ENCODE measurements at regions not wholly inside any gene's neighbourhood (a gene's known extent, or its start where the extent isn't known, plus 50 kb on each side); places are given as distances from the start of the nearest gene placed in this dataset.

DNA sequence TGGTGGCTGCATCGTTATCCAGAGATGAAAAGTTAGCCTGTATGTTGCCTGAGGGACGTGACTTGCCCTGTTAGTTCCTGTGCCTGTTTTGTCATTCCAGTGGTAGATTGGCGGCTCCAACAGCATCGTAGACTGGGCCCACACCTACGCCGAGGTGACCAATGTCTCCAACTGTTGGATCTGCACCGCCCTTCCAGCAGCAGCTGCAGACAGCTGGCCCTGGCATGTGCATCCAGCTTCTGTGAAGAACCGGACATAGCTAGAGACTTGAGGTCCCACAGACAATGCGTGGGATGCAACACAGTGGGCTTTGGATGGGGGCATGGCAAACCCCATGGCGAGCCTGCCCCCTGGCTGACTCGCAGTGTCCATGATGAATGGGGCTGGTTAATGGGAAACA, 93.0 kb upstream of the TMPO start:
- FAIRE-seq (no peak), DNase-seq (ENCODE audit: low spot score) (no peak)

GRCh38 chr12:98422812-98423211, 92.6 kb upstream of the TMPO start:
- FAIRE-seq: no peak

GRCh38 chr12:98423963-98424362, 91.4 kb upstream of the TMPO start:
- FAIRE-seq (no peak), DNase-seq (ENCODE audit: low spot score) (no peak)

More at GRCh38 chr12:98422812-98423211, 92.6 kb upstream of the TMPO start:
- DNase-seq (ENCODE audit: low spot score): no peak

GRCh38 chr12:98424726-98425401, 90.5 kb upstream of the TMPO start:
- DNase-seq (ENCODE audit: low spot score) (peak; percentile 72), FAIRE-seq (no peak)

DNA sequence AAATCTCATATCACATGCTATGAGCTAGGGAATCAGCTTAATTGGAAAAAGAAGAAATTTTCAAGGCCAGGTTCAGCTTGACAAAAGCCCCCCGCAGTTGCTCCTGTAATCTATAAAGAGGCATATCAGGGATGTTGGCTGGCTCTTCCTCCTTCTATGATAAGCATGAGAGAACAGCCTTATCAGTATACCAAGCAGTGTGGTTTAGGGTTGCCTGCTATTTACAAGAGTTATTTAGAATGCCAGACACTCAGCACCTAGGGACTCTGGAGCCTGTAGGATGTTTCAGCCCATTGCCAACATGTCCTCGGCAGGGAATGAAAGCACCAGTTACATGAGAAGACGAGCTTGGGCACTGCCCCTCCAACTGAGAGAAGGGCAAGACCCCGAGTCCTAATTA, 89.5 kb upstream of the TMPO start:
- DNase-seq (ENCODE audit: low spot score) (no peak), FAIRE-seq (no peak)

GRCh38 chr12:98431089-98431488, 84.3 kb upstream of the TMPO start:
- DNase-seq (ENCODE audit: low spot score) (no peak), FAIRE-seq (no peak)

- DNase-seq (ENCODE audit: low spot score) (no peak), FAIRE-seq (no peak)
These were observed 78.2 kb upstream of the TMPO start for GRCh38 chr12:98437166-98437565.

DNA sequence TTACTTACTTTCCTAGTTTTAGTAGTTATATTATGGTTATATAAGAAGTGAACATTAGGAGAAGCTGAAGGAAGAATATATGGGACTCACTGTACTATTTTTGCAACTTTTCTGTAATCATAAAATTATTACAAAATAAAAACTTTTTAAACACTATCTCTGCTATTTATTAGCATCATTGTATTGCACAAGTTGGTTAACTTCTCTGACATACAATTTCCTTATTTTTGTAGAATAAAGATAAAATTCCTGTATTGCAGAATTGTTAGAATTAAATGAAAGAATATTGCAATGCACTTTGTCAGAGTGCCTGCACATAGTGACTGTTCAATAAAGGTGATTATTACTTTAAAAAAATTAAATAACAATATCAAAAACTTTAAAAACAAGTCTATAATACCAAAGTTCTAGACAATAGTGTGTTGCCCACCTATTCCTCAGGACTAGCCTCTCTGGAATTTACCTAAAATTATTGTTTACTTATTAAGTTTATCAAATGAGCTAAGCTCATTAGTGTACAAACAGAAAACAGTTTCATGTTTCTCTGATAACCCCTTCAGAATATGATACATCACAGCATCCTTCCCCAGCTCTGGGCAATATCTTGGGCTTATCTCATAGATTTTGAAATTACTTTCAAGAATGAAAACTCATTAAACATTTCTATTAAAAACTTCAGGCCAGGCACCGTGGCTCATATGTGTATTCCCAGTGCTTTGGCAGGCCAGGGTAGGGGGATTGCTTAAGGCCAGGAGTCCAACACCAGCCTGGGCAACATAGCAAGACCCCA, 77.4 kb upstream of the TMPO start:
- no peak for FAIRE-seq
- no peak for DNase-seq (ENCODE audit: low spot score)

DNA sequence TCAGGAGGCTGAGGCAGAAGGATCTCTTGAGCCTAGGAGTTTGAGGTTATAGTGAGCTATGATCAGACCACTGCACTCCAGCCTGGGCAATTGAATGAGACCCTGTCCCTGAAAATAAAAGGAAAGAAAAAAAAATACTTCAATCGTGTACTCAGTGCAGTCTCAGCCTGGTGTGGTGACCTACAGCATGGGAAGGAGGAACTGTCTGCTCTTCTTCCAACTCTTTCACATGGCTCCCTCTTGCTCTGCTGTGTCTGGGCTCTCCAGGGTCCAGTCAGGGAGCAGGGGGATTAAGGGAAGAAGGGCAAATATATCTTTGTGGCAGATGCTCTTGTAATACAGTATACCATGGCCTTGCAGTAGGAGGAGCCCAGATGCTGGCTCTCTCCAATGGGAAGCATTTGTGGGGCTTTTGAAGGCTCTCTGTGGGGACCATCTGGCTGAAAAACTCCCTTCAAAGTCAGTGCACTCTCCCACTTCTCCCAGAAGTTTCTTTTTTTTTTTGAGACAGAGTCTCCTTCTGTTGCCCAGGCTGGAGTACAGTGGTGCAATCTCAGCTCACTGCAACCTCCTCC, 76.6 kb upstream of the TMPO start:
- DNase-seq (ENCODE audit: low spot score) (no peak), FAIRE-seq (no peak)

- FAIRE-seq: no peak
- no peak for DNase-seq (ENCODE audit: low spot score)
These were observed 75.9 kb upstream of the TMPO start for GRCh38 chr12:98439471-98439951.

DNA sequence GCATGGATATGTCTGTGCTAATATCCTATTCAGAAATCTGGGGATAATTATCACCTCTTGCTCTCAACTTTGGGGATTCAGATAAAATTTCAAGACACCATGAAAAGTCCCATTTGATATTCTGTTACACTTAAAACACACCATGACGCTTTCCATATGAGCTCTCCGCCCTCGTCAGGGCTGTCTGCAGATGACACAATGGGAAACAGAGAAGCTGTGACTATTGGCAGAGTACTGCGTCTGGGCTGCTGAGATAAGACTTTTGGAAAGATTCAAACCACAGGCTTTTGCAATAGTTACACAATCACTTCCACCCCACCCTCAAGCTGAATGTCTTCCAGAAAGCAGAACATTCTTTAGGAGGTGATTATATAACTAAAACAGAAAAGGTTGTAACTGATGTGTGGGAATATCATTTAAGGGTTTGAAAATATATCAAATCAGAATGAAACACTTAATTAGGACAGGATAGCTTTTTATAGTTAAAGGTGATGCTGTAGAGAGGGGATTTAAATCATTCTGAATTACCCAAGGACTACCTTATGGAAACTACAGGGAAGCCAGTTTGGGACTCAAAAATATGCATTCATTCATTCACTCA, 75.3 kb upstream of the TMPO start:
- FAIRE-seq: no peak
- DNase-seq (ENCODE audit: low spot score): peak; percentile 33

GRCh38 chr12:98446060-98446459, 69.3 kb upstream of the TMPO start:
- FAIRE-seq: no peak

DNA sequence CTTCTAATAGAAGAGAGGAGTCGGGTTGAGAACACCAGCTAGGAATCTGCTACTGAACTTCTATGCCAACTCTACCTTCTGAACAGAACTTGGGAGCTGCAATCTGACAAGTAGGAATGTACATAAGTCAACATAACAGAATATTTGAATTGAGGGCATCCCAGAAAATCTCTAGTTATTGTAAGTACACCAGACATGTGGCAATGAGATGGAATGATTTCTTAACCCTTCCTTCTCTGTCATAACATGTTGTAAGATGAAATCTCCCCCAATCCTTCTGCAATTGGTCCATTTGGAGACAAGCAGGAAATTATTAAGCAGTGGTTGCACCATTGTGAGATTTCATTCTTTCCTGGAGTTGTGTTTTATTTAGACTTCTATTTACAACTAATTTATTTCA, 68.7 kb upstream of the TMPO start:
- DNase-seq (ENCODE audit: low spot score) (no peak), FAIRE-seq (no peak)

More at GRCh38 chr12:98446060-98446459, 69.3 kb upstream of the TMPO start:
- no peak for DNase-seq (ENCODE audit: low spot score)

DNA sequence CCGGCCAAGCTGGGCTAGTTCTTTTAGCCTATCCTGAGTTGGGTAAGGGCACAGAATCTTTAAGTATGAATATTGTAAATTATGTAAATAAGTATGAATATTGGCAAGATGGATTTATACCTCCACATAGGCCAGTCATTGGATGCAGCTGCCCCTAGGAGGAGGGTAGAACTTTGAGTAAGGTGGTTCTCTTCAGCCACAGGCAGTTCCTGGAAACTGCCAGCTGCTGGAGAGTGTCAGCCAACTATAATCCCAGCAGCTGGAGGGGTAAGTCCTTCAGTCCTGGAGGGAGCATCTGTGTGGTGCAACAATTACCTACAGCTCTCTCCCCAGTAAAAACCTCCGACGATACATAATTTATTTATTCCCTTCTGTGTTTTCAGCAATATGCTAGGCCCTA, 65.8 kb upstream of the TMPO start:
- FAIRE-seq: no peak

GRCh38 chr12:98453070-98453469, 62.3 kb upstream of the TMPO start:
- no peak for DNase-seq (ENCODE audit: low spot score)
- FAIRE-seq: no peak

More for the DNA sequence above, 65.8 kb upstream of the TMPO start:
- DNase-seq (ENCODE audit: low spot score): no peak

DNA sequence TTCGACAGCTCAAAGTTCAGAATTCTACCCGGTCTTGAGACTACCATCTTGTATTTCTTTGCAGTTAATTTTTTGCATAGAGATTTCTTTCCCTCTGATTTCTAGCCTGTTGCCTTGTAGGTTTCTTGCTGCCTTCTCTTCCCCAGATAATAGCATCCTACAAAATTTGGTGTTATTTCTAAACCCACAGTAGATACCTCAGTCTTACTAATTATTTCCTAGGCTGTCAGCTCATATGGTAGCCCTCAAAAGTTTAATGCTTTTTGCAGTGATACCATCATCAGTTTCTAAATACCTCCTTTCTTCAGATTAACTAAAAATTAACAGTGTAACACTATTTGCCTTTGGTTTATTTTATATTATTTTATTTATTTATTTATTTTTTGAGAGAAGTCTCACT, 61.9 kb upstream of the TMPO start:
- DNase-seq (ENCODE audit: low spot score) (no peak), FAIRE-seq (no peak)

- DNase-seq (ENCODE audit: low spot score) (no peak), FAIRE-seq (no peak)
These were observed 59.3 kb upstream of the TMPO start for GRCh38 chr12:98456041-98456440.

- DNase-seq (ENCODE audit: low spot score) (peak; percentile 36), FAIRE-seq (no peak)
These were observed 58.5 kb upstream of the TMPO start for GRCh38 chr12:98456576-98457573.

GRCh38 chr12:98464190-98464589, 51.2 kb upstream of the TMPO start:
- DNase-seq (ENCODE audit: low spot score) (no peak), FAIRE-seq (no peak)

DNA sequence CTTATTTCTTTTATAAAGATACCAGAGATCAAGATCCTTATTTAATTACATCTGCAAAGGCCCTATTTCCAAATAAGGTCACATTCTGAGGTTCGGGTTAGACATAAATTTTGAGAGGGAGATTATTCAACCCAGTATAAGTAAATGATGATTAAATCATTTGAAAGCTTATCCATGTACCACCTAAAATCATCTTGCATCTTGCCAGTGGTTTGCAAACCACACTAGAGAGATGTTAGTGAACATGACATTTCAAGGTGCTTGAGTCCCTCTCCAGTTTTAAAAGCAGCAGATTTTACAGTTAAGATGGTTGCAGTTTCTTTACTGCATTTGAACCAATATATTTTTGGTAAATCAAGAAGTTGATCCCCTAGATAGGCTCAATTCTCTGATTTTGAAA, 49.9 kb upstream of the TMPO start:
- DNase-seq (ENCODE audit: low spot score): no peak
- no peak for FAIRE-seq
